ENCODE measurements at regions not wholly inside any gene's neighbourhood (a gene's known extent, or its start where the extent isn't known, plus 50 kb on each side); places are given as distances from the start of the nearest gene placed in this dataset.
"Not testable (repeated sequence)": the region's sequence is repeated elsewhere in the genome, so short reads cannot be mapped to it uniquely, and the experiment has no call there.

- no peak for TF ChIP-seq CTCF (IDR thresholded peaks at IDR 0.05)
- ATAC-seq (no peak), DNase-seq (no peak)
- Histone ChIP-seq H3K4me1 (no peaks in the 10 kb centered on the region), H3K4me3 (no peak overlapping the region), H3K9me3 (no peaks in the 10 kb centered on the region), H3K36me3 (no peaks in the 10 kb centered on the region), H3K27me3 (no peaks in the 10 kb centered on the region), H3K27ac (no peak overlapping the region)
- intact Hi-C loops (cut with DNase I), result no loop called here
Measured at GRCh38 chr11:121869478-121869877, 246.5 kb downstream of the BLID start.

GRCh38 chr11:121866754-121867153, 249.3 kb downstream of the BLID start:
- no peaks in the 10 kb centered on the region for H3K36me3 ChIP-seq
- peaks cover 0 to 4% of the 10 kb centered on the region in 2 donors for H3K9me3 ChIP-seq
- H3K27me3 ChIP-seq, result no peaks in the 10 kb centered on the region
- no peaks in the 10 kb centered on the region for H3K4me1 ChIP-seq
- ATAC-seq, result no peak
- no peak overlapping the region for H3K27ac ChIP-seq
- no peak overlapping the region for H3K4me3 ChIP-seq
- no peak for DNase-seq
- TF ChIP-seq CTCF (IDR thresholded peaks at IDR 0.05), result no peak
- intact Hi-C loops (cut with DNase I), result no loop called here

GRCh38 chr11:121864660-121865059, 251.4 kb downstream of the BLID start:
- Histone ChIP-seq H3K4me1 (no peaks in the 10 kb centered on the region), H3K36me3 (no peaks in the 10 kb centered on the region), H3K27me3 (no peaks in the 10 kb centered on the region), H3K4me3 (no peak overlapping the region), H3K9me3 (peaks cover 0 to 7% of the 10 kb centered on the region in 2 donors), H3K27ac (no peak overlapping the region)
- ATAC-seq (no peak), DNase-seq (no peak)
- intact Hi-C loops (cut with DNase I), result no loop called here
- no peak for TF ChIP-seq CTCF (IDR thresholded peaks at IDR 0.05)

GRCh38 chr11:121863126-121863525, 252.9 kb downstream of the BLID start:
- intact Hi-C loops (cut with DNase I), result no loop called here
- no peak for DNase-seq
- no peak for TF ChIP-seq CTCF (IDR thresholded peaks at IDR 0.05)
- no peak overlapping the region for H3K27ac ChIP-seq
- H3K4me1 ChIP-seq, result no peaks in the 10 kb centered on the region
- no peaks in the 10 kb centered on the region for H3K27me3 ChIP-seq
- no peak overlapping the region for H3K4me3 ChIP-seq
- no peak for ATAC-seq
- H3K36me3 ChIP-seq, result no peaks in the 10 kb centered on the region
- peaks cover 0 to 7% of the 10 kb centered on the region in 2 donors for H3K9me3 ChIP-seq

- H3K27me3 ChIP-seq; H3K27ac ChIP-seq; H3K36me3 ChIP-seq; ATAC-seq; H3K4me3 ChIP-seq; intact Hi-C loops (cut with DNase I); H3K4me1 ChIP-seq: not testable (repeated sequence)
- H3K9me3 ChIP-seq, result peaks cover 0 to 12% of the 10 kb centered on the region in 2 donors
- DNase-seq, result peak in 1 of 4 donors; percentile 18
Measured at GRCh38 chr11:121855138-121855537, 260.9 kb downstream of the BLID start.

- ATAC-seq, result no peak
- DNase-seq, result no peak
- Histone ChIP-seq H3K27ac (no peak overlapping the region), H3K36me3 (no peaks in the 10 kb centered on the region), H3K27me3 (no peaks in the 10 kb centered on the region), H3K4me3 (no peak overlapping the region), H3K4me1 (no peaks in the 10 kb centered on the region), H3K9me3 (no peaks in the 10 kb centered on the region)
- TF ChIP-seq CTCF (IDR thresholded peaks at IDR 0.05), result no peak
- intact Hi-C loops (cut with DNase I), result no loop called here
Measured at GRCh38 chr11:121844016-121844415, 272.0 kb downstream of the BLID start.
